ENCODE measurements at regions not wholly inside any gene's neighbourhood (a gene's known extent, or its start where the extent isn't known, plus 50 kb on each side); places are given as distances from the start of the nearest gene placed in this dataset.

GRCh38 chr9:14989811-14990210, 79.6 kb upstream of the FREM1 start:
- TF ChIP-seq FOXA1 (IDR thresholded peaks at IDR 0.05) (no peak), SUZ12 (IDR thresholded peaks at IDR 0.05) (no peak), ARNT (IDR thresholded peaks at IDR 0.05) (no peak), SP1 (IDR thresholded peaks at IDR 0.05) (no peak), FOXM1 (IDR thresholded peaks at IDR 0.05; ENCODE audit: borderline replicate concordance) (no peak), TARDBP (IDR thresholded peaks at IDR 0.05) (no peak), HDGF (IDR thresholded peaks at IDR 0.05; ENCODE audit: borderline replicate concordance) (no peak), ZNF384 (IDR thresholded peaks at IDR 0.05) (no peak), FOXK2 (IDR thresholded peaks at IDR 0.05) (no peak)
